ENCODE measurements at regions not wholly inside any gene's neighbourhood (a gene's known extent, or its start where the extent isn't known, plus 50 kb on each side); places are given as distances from the start of the nearest gene placed in this dataset.

DNA sequence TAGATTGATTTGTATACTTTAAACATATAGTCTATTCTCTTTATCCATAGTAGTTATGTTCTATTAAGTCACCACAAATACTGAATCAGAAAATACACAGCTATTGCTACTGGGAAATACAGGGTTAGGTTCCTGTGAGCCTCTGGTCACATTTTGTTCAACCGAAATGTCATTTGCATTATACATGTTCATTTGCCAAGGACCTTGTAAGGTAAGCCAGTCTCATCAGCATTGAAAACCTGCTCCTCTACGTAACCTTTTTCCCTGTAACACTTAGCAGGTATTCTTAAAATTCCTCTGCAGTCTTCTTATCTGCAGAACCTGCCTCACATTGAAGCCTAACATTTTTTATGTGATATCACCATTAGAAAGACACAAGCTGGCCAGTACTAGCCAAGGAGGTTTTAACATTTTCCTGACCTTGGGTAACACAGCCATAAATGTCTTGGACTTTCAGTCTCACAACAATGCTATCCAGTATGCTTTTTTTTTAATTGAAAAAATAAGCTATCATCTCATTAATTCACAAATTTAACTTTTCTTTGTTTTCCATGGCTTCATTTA, 765.7 kb upstream of the IGFBP7 start:
- ChIA-PET POLR2A (no interaction called here), CTCF (no interaction called here)
- Histone ChIP-seq H3K4me1 (no peaks in the 10 kb centered on the region), H3K36me3 (ENCODE audit: control insufficient read depth, insufficient read depth, low read length) (no peaks in the 10 kb centered on the region), H3K4me3 (ENCODE audit: low read depth, low read length) (no peak overlapping the region), H3K9me3 (no peaks in the 10 kb centered on the region; the same call in 1 of the 2 replicates), H3K27me3 (replicated peaks; ENCODE audit: control insufficient read depth, insufficient read depth, low read length) (no peaks in the 10 kb centered on the region)
- no TSS peak for BruUV-seq (replicated peaks)
- H3K27ac Mint-ChIP-seq (ENCODE audit: unreplicated experiment), result no peak overlapping the region
- H3K36me3 Mint-ChIP-seq (ENCODE audit: insufficient read depth, unreplicated experiment), result no peaks in the 10 kb centered on the region
- DNase-seq, result no peak
- TF ChIP-seq, protein P1, sequence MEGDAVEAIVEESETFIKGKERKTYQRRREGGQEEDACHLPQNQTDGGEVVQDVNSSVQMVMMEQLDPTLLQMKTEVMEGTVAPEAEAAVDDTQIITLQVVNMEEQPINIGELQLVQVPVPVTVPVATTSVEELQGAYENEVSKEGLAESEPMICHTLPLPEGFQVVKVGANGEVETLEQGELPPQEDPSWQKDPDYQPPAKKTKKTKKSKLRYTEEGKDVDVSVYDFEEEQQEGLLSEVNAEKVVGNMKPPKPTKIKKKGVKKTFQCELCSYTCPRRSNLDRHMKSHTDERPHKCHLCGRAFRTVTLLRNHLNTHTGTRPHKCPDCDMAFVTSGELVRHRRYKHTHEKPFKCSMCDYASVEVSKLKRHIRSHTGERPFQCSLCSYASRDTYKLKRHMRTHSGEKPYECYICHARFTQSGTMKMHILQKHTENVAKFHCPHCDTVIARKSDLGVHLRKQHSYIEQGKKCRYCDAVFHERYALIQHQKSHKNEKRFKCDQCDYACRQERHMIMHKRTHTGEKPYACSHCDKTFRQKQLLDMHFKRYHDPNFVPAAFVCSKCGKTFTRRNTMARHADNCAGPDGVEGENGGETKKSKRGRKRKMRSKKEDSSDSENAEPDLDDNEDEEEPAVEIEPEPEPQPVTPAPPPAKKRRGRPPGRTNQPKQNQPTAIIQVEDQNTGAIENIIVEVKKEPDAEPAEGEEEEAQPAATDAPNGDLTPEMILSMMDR (IDR thresholded peaks at IDR 0.05; ENCODE audit: insufficient read depth in 1 of 2, low read depth in 1 of 2, low read length in 1 of 2, severe bottlenecking in 1 of 2, unreplicated experiment in 1 of 2), result no peak
- H3K4me1 Mint-ChIP-seq (ENCODE audit: low read depth, unreplicated experiment), result no peaks in the 10 kb centered on the region
- intact Hi-C loops (cut with micrococcal nuclease; ENCODE audit: unreplicated experiment), result no loop called here
- H3K27me3 Mint-ChIP-seq (ENCODE audit: insufficient read depth, unreplicated experiment), result peaks cover 3% of the 10 kb centered on the region
- H3K9me3 Mint-ChIP-seq (ENCODE audit: unreplicated experiment), result no peaks in the 10 kb centered on the region
- no peak overlapping the region for H3K4me3 Mint-ChIP-seq (ENCODE audit: unreplicated experiment)

DNA sequence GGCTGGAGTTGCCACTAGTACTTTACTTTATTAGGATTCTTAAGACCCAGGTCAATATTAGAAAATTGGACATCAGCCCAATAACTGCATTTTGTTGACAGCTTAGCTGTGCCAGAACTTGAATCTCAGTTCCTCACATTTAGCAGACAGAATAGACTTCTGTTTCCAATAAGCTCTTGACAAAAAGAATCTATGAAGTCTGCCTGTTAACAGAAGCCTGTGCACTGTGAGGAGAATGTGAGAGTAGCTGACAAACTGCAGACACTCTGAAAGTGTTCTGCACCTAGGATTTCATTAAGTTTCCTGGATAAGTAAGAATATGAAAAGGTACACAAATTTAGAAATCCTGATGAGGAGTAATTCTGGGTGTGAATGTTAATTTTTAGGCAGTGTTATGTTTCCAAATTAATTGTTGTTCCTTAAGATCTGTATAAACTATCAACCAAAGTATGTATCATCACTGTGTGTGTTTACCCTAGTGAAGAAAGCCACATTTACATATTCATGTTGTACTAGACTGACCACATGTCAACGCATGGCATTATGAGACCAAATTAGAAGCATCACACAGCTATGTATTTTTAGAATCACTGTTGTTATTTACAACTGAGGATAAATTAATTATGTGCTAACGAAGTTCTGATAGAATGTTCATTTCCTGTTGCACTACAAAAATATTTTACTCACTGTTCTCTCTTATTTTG, 756.4 kb upstream of the IGFBP7 start:
- Mint-ChIP-seq H3K4me1 (ENCODE audit: low read depth, unreplicated experiment) (no peaks in the 10 kb centered on the region), H3K9me3 (ENCODE audit: unreplicated experiment) (no peaks in the 10 kb centered on the region), H3K27me3 (ENCODE audit: insufficient read depth, unreplicated experiment) (no peaks in the 10 kb centered on the region), H3K36me3 (ENCODE audit: insufficient read depth, unreplicated experiment) (no peaks in the 10 kb centered on the region), H3K27ac (ENCODE audit: unreplicated experiment) (no peak overlapping the region), H3K4me3 (ENCODE audit: unreplicated experiment) (no peak overlapping the region)
- no peak for DNase-seq
- H3K9me3 ChIP-seq, result no peaks in the 10 kb centered on the region
- TF ChIP-seq, protein P1 (IDR thresholded peaks at IDR 0.05; ENCODE audit: insufficient read depth in 1 of 2, low read depth in 1 of 2, low read length in 1 of 2, severe bottlenecking in 1 of 2, unreplicated experiment in 1 of 2), result no peak
- POLR2A ChIA-PET, result no interaction called here
- CTCF ChIA-PET, result no interaction called here
- no TSS peak for BruUV-seq (replicated peaks)
- H3K4me1 ChIP-seq, result no peaks in the 10 kb centered on the region
- H3K36me3 ChIP-seq (ENCODE audit: control insufficient read depth, insufficient read depth, low read length), result no peaks in the 10 kb centered on the region
- intact Hi-C loops (cut with micrococcal nuclease; ENCODE audit: unreplicated experiment), result no loop called here
- no peak overlapping the region for H3K4me3 ChIP-seq (ENCODE audit: low read depth, low read length)
- no peaks in the 10 kb centered on the region for H3K27me3 ChIP-seq (replicated peaks; ENCODE audit: control insufficient read depth, insufficient read depth, low read length)

DNA sequence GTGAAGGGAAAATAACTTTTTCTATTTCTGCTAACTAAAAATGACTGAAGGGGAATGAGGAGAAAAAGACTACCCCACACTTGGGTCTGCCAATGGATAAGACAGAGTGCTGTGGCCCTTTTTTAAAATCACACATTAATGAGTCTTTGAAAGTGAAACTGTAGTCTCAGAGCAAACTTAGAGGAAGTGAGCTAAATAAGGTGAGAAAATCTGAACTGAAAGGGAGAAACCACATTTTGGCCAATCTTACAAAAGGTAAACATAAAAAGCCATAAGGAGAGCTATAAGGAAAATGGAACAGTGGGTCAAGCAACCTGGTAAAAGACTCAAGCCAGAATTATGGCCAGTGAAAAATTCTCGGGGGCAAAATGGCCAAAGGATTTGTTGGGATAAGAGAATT, 755.1 kb upstream of the IGFBP7 start:
- POLR2A ChIA-PET, result no interaction called here
- no peak overlapping the region for H3K27ac Mint-ChIP-seq (ENCODE audit: unreplicated experiment)
- CTCF ChIA-PET, result no interaction called here

More for the DNA sequence above, 755.1 kb upstream of the IGFBP7 start:
- no peaks in the 10 kb centered on the region for H3K9me3 ChIP-seq
- Mint-ChIP-seq H3K4me3 (ENCODE audit: unreplicated experiment) (no peak overlapping the region), H3K36me3 (ENCODE audit: insufficient read depth, unreplicated experiment) (no peaks in the 10 kb centered on the region), H3K4me1 (ENCODE audit: low read depth, unreplicated experiment) (no peaks in the 10 kb centered on the region), H3K9me3 (ENCODE audit: unreplicated experiment) (no peaks in the 10 kb centered on the region), H3K27me3 (ENCODE audit: insufficient read depth, unreplicated experiment) (no peaks in the 10 kb centered on the region)
- DNase-seq, result no peak
- no TSS peak for BruUV-seq (replicated peaks)
- H3K36me3 ChIP-seq (ENCODE audit: control insufficient read depth, insufficient read depth, low read length), result no peaks in the 10 kb centered on the region
- intact Hi-C loops (cut with micrococcal nuclease; ENCODE audit: unreplicated experiment), result no loop called here
- H3K4me1 ChIP-seq, result no peaks in the 10 kb centered on the region
- H3K27me3 ChIP-seq (replicated peaks; ENCODE audit: control insufficient read depth, insufficient read depth, low read length), result no peaks in the 10 kb centered on the region
- no peak overlapping the region for H3K4me3 ChIP-seq (ENCODE audit: low read depth, low read length)
- TF ChIP-seq, protein P1 (IDR thresholded peaks at IDR 0.05; ENCODE audit: insufficient read depth in 1 of 2, low read depth in 1 of 2, low read length in 1 of 2, severe bottlenecking in 1 of 2, unreplicated experiment in 1 of 2), result no peak

Data from Caco-2 (cell line).